Gastroesophageal sphincter (tissue), 3 donors: ENCODE measurements at regions not wholly inside any gene's neighbourhood (a gene's known extent, or its start where the extent isn't known, plus 50 kb on each side); places are given as distances from the start of the nearest gene placed in this dataset.

ENCODE experiments used
- POLR2A ChIP-seq, 2 donors: fragments of 450-650 bp; IDR thresholded peaks; one replicate each; pipeline ENCODE4 v1.6.1; 2017; ENCODE audit warnings: antibody characterized with exemption in 2 of 2, mild to moderate bottlenecking in 2 of 2, moderate library complexity in 1 of 2
- TF ChIP-seq, protein P1 (sequence below), 4 experiments: fragments of 200-600 bp in 2 of 4; fragments of 450-650 bp in 2 of 4; sonication (generic) in 1 of 4; IDR thresholded peaks; one replicate each; pipeline ENCODE4 v1.5.1; 2017 to 2019; ENCODE audit warnings: antibody characterized with exemption in 4 of 4, mild to moderate bottlenecking in 2 of 4, moderate library complexity in 2 of 4

DNA sequence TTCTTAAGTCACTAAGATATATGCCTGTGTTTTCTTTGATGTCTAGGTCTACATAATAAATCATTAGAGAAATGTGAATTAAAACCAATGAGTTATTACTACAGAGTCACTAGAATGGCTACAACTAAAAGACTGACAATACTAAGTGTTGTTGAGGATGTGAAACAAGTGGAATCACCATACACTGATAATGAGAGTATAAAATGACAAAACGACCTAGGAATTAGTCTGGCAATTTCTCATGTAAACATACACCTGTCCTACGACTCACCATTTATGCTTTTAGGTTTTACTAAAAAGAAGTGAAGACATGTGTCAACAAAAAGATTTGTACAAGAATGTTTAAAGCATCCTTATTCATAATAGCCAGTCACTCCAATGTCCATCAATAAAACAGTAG lies 75.2 kb upstream of the SATB1 start:
- TF ChIP-seq, protein P1, sequence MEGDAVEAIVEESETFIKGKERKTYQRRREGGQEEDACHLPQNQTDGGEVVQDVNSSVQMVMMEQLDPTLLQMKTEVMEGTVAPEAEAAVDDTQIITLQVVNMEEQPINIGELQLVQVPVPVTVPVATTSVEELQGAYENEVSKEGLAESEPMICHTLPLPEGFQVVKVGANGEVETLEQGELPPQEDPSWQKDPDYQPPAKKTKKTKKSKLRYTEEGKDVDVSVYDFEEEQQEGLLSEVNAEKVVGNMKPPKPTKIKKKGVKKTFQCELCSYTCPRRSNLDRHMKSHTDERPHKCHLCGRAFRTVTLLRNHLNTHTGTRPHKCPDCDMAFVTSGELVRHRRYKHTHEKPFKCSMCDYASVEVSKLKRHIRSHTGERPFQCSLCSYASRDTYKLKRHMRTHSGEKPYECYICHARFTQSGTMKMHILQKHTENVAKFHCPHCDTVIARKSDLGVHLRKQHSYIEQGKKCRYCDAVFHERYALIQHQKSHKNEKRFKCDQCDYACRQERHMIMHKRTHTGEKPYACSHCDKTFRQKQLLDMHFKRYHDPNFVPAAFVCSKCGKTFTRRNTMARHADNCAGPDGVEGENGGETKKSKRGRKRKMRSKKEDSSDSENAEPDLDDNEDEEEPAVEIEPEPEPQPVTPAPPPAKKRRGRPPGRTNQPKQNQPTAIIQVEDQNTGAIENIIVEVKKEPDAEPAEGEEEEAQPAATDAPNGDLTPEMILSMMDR (IDR thresholded peaks at IDR 0.05), result no peak
- TF ChIP-seq POLR2A (IDR thresholded peaks at IDR 0.05), result no peak
